Left ventricle myocardium inferior (tissue), 1 donor: ENCODE measurements at regions not wholly inside any gene's neighbourhood (a gene's known extent, or its start where the extent isn't known, plus 50 kb on each side); places are given as distances from the start of the nearest gene placed in this dataset.
"Not testable (repeated sequence)": the region's sequence is repeated elsewhere in the genome, so short reads cannot be mapped to it uniquely, and the experiment has no call there.

Experiments
- DNase-seq: peaks from one replicate; pipeline ENCODE4 v3.0.0-alpha.2; 2020
- H3K27ac ChIP-seq: fragments of 200-600 bp; replicated peaks from 2 replicates; pipeline ENCODE4 v1.8.0; 2021
- H3K27me3 ChIP-seq: fragments of 200-600 bp; 2 replicates; pipeline ENCODE4 v1.8.0; 2021; ENCODE audit warnings: low read depth
- H3K36me3 ChIP-seq: fragments of 200-600 bp; 2 replicates; pipeline ENCODE4 v1.8.0; 2021
- H3K4me1 ChIP-seq: fragments of 200-600 bp; 2 replicates; pipeline ENCODE4 v1.8.0; 2021
- H3K4me3 ChIP-seq: fragments of 200-600 bp; 2 replicates; pipeline ENCODE4 v1.8.0; 2021; ENCODE audit warnings: mild to moderate bottlenecking, moderate library complexity
- H3K9me3 ChIP-seq: fragments of 200-600 bp; replicated peaks from 2 replicates; pipeline ENCODE4 v1.8.0; 2021
- CTCF ChIP-seq: fragments of 200-600 bp; IDR thresholded peaks from 2 replicates; pipeline ENCODE4 v1.8.0; 2021; ENCODE audit warnings: antibody characterized with exemption, mild to moderate bottlenecking, borderline replicate concordance
- intact Hi-C: fragments of 100-400 bp; cut with micrococcal nuclease; formaldehyde crosslinking; loops from one replicate; pipeline ENCODE4 v1.11.0; 2022
- donor health status: DM: no; HTN: yes; CAD: no; lungs with severe emphysema.

GRCh38 chr3:13740795-13741194, 139.1 kb downstream of the WNT7A start:
- DNase-seq, result no peak
- no peak overlapping the region for H3K27ac ChIP-seq
- H3K4me1 ChIP-seq, result no peaks in the 10 kb centered on the region
- H3K27me3 ChIP-seq, result peaks cover 47% of the 10 kb centered on the region
- no peak for TF ChIP-seq CTCF
- intact Hi-C loops, result no loop called here
- peaks cover 57% of the 10 kb centered on the region for H3K9me3 ChIP-seq
- no peak overlapping the region for H3K4me3 ChIP-seq
- no peaks in the 10 kb centered on the region for H3K36me3 ChIP-seq

- H3K27ac ChIP-seq, H3K4me1 ChIP-seq, intact Hi-C loops, H3K36me3 ChIP-seq, DNase-seq, H3K4me3 ChIP-seq: not testable (repeated sequence)
- Histone ChIP-seq H3K27me3 (peaks cover 56% of the 10 kb centered on the region), H3K9me3 (peaks cover 46% of the 10 kb centered on the region)
These were observed 146.1 kb downstream of the WNT7A start for GRCh38 chr3:13733726-13734125.

GRCh38 chr3:13728487-13728886, 151.4 kb downstream of the WNT7A start:
- no peak for DNase-seq
- H3K27ac ChIP-seq, result no peak overlapping the region
- H3K4me3 ChIP-seq, result no peak overlapping the region
- no peaks in the 10 kb centered on the region for H3K4me1 ChIP-seq
- H3K9me3 ChIP-seq, result peaks cover 22% of the 10 kb centered on the region
- peaks cover 38% of the 10 kb centered on the region for H3K27me3 ChIP-seq
- H3K36me3 ChIP-seq, result no peaks in the 10 kb centered on the region
- intact Hi-C loops, result no loop called here
- no peak for TF ChIP-seq CTCF

- no peak for TF ChIP-seq CTCF
- Histone ChIP-seq H3K4me1 (no peaks in the 10 kb centered on the region), H3K27ac (no peak overlapping the region), H3K36me3 (no peaks in the 10 kb centered on the region), H3K4me3 (no peak overlapping the region), H3K27me3 (peaks cover 32% of the 10 kb centered on the region), H3K9me3 (peaks cover 28% of the 10 kb centered on the region)
- no peak for DNase-seq
- intact Hi-C loops, result no loop called here
These were observed 152.0 kb downstream of the WNT7A start for GRCh38 chr3:13727890-13728289.

GRCh38 chr3:13723676-13724207, 156.1 kb downstream of the WNT7A start:
- no peak for DNase-seq
- no peak overlapping the region for H3K4me3 ChIP-seq
- intact Hi-C loops, result no loop called here
- H3K36me3 ChIP-seq, result no peaks in the 10 kb centered on the region
- peaks cover 33% of the 10 kb centered on the region for H3K9me3 ChIP-seq
- H3K27me3 ChIP-seq, result peaks cover 10% of the 10 kb centered on the region
- H3K4me1 ChIP-seq, result no peaks in the 10 kb centered on the region
- no peak for TF ChIP-seq CTCF
- no peak overlapping the region for H3K27ac ChIP-seq

- H3K27me3 ChIP-seq, result peaks cover 3% of the 10 kb centered on the region
- no peak overlapping the region for H3K4me3 ChIP-seq
- no peaks in the 10 kb centered on the region for H3K4me1 ChIP-seq
- intact Hi-C loops, result no loop called here
- H3K27ac ChIP-seq, result no peak overlapping the region
- H3K36me3 ChIP-seq, result no peaks in the 10 kb centered on the region
- no peak for DNase-seq
- peaks cover 33% of the 10 kb centered on the region for H3K9me3 ChIP-seq
- TF ChIP-seq CTCF, result no peak
These were observed 157.7 kb downstream of the WNT7A start for GRCh38 chr3:13722178-13722577.
